GM23338 (cell line): ENCODE measurements at regions not wholly inside any gene's neighbourhood (a gene's known extent, or its start where the extent isn't known, plus 50 kb on each side); places are given as distances from the start of the nearest gene placed in this dataset.

Experiments used
- CREB1 ChIP-seq: fragments of 250-450 bp; sonication (Bioruptor Pico); IDR thresholded peaks from 2 replicates; pipeline ENCODE4 v1.5.0; 2020; ENCODE audit warnings: low read depth, mild to moderate bottlenecking, moderate library complexity
- EZH2 ChIP-seq: fragments of 200-600 bp; sonication (generic); IDR thresholded peaks from one replicate; pipeline ENCODE4 v1.8.0; 2017; ENCODE audit warnings: antibody characterized with exemption, mild to moderate bottlenecking, low read depth; ENCODE audit not compliant: unreplicated experiment
- EZH2phosphoT487 ChIP-seq: fragments of 200-600 bp; sonication (generic); IDR thresholded peaks from one replicate; pipeline ENCODE4 v1.8.1; 2018; ENCODE audit warnings: antibody characterized with exemption; ENCODE audit not compliant: unreplicated experiment
- JUNB ChIP-seq: IDR thresholded peaks from one replicate; pipeline ENCODE4 v1.6.1; 2016; ENCODE audit warnings: antibody characterized with exemption; ENCODE audit not compliant: unreplicated experiment
- POLR2AphosphoS5 ChIP-seq: IDR thresholded peaks from 2 replicates; pipeline ENCODE4 v1.6.1; 2016; ENCODE audit warnings: antibody characterized with exemption, low read depth
- STAT1 ChIP-seq: IDR thresholded peaks from one replicate; pipeline ENCODE4 v1.6.1; 2016; ENCODE audit warnings: antibody characterized with exemption; ENCODE audit not compliant: unreplicated experiment
- ZNF114 ChIP-seq: fragments of 250-450 bp; sonication (Bioruptor Pico); IDR thresholded peaks from 2 replicates; pipeline ENCODE4 v1.5.0; 2020; ENCODE audit warnings: mild to moderate bottlenecking, moderate library complexity
- ZNF331 ChIP-seq: fragments of 250-450 bp; sonication (Bioruptor Pico); IDR thresholded peaks from 2 replicates; pipeline ENCODE4 v1.5.0; 2020; ENCODE audit warnings: low read depth, mild to moderate bottlenecking, moderate library complexity
- TF ChIP-seq, protein P1 (sequence below), 2 experiments: fragments of 200-600 bp in 1 of 2; sonication (generic) in 1 of 2; conservative IDR thresholded peaks; 2 replicates each; pipeline versions ENCODE4 v1.5.1 to v1.6.1; 2016 to 2017; ENCODE audit warnings: antibody characterized with exemption in 2 of 2, low read depth in 2 of 2, mild to moderate bottlenecking in 2 of 2, moderate library complexity in 1 of 2
- TF ChIP-seq, protein P2 (sequence below): IDR thresholded peaks from one replicate; pipeline ENCODE4 v1.6.1; 2018; ENCODE audit warnings: antibody characterized with exemption; ENCODE audit not compliant: unreplicated experiment

DNA sequence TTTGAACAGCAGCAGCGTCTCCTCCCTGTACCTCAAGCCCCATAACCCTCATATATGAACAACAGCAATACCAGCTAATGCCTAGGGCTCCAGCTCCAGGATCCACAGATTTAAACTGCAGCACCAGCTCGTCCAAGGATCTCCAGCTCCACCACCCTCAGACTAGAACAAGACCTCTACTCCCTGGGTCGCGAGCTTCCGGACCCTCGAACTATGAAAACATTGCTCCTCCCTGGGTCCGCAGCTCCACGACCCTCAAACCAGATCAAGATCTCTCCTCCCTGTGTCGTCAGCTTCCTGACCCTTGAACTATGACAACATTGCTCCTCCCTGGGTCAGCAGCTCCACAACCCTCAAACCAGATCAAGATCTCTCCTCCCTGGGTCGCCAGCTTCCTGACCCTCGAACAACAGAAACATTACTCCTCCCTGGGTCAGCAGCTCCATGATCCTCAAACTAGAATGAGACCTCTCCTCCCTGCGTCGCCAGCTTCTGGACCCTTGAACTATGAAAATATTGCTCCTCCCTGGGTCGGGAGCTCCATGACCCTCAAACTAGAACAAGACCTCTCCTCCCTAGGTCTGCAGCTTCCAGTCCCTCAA lies 339.0 kb upstream of the SULF2 start:
- TF ChIP-seq, protein P1, sequence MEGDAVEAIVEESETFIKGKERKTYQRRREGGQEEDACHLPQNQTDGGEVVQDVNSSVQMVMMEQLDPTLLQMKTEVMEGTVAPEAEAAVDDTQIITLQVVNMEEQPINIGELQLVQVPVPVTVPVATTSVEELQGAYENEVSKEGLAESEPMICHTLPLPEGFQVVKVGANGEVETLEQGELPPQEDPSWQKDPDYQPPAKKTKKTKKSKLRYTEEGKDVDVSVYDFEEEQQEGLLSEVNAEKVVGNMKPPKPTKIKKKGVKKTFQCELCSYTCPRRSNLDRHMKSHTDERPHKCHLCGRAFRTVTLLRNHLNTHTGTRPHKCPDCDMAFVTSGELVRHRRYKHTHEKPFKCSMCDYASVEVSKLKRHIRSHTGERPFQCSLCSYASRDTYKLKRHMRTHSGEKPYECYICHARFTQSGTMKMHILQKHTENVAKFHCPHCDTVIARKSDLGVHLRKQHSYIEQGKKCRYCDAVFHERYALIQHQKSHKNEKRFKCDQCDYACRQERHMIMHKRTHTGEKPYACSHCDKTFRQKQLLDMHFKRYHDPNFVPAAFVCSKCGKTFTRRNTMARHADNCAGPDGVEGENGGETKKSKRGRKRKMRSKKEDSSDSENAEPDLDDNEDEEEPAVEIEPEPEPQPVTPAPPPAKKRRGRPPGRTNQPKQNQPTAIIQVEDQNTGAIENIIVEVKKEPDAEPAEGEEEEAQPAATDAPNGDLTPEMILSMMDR (conservative IDR thresholded peaks at IDR 0.05; ENCODE audit: low read depth in 2 of 2) = no peak
- no peak for TF ChIP-seq EZH2
- TF ChIP-seq JUNB = no peak
- TF ChIP-seq POLR2AphosphoS5 = no peak
- TF ChIP-seq, protein P2, sequence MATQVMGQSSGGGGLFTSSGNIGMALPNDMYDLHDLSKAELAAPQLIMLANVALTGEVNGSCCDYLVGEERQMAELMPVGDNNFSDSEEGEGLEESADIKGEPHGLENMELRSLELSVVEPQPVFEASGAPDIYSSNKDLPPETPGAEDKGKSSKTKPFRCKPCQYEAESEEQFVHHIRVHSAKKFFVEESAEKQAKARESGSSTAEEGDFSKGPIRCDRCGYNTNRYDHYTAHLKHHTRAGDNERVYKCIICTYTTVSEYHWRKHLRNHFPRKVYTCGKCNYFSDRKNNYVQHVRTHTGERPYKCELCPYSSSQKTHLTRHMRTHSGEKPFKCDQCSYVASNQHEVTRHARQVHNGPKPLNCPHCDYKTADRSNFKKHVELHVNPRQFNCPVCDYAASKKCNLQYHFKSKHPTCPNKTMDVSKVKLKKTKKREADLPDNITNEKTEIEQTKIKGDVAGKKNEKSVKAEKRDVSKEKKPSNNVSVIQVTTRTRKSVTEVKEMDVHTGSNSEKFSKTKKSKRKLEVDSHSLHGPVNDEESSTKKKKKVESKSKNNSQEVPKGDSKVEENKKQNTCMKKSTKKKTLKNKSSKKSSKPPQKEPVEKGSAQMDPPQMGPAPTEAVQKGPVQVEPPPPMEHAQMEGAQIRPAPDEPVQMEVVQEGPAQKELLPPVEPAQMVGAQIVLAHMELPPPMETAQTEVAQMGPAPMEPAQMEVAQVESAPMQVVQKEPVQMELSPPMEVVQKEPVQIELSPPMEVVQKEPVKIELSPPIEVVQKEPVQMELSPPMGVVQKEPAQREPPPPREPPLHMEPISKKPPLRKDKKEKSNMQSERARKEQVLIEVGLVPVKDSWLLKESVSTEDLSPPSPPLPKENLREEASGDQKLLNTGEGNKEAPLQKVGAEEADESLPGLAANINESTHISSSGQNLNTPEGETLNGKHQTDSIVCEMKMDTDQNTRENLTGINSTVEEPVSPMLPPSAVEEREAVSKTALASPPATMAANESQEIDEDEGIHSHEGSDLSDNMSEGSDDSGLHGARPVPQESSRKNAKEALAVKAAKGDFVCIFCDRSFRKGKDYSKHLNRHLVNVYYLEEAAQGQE = no peak
- TF ChIP-seq EZH2phosphoT487 = no peak
- TF ChIP-seq CREB1 (CRISPR knock-in tag) = no peak
- no peak for TF ChIP-seq ZNF331 (CRISPR knock-in tag)
- no peak for TF ChIP-seq ZNF114 (CRISPR knock-in tag)
- no peak for TF ChIP-seq STAT1
